Activated CD8-positive, alpha-beta memory T cell treated with anti-CD3 and anti-CD28 coated beads for 48 hours (primary cell): ENCODE measurements at regions not wholly inside any gene's neighbourhood (a gene's known extent, or its start where the extent isn't known, plus 50 kb on each side); places are given as distances from the start of the nearest gene placed in this dataset.
"Not testable (repeated sequence)": the region's sequence is repeated elsewhere in the genome, so short reads cannot be mapped to it uniquely, and the experiment has no call there.

Source experiments
- DNase-seq, 3 experiments: peaks; one replicate each; pipeline ENCODE4 v3.0.0-alpha.2; 2020; ENCODE audit warnings: low read depth in 2 of 3, low spot score in 2 of 3

DNA sequence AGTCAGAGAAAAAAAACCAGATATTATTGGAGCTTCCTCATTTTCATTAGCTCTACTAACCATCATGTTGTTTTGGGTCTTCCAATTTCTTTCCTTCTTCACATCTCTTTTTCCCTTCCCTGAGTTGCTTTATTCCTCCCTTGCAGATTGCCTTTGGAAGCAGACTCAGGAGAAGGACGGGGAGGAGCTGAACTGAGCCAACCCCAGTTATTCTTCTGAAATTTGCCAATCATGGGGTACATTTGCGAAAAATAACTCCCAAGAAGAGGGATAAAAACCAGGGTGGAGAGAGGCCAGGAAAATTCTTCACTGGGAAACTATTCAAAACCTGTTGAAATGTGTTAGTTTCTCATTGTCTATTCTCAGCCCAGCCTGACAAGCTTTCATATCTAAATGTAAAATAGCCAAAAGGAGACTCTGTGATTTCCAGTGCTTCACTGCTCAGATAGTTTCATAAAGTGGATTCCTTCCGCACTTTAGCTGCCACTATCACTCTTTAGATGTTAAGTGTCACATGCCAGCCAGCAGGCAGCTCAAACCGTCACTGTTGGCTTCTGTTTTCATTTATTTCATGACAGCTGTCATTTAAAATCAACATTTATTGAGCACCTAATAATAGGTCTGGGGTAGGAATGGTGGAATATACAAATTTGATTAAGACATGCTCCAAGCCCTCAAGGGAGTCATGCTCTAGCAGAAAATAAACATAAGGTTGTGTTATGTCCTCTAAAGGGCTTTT lies 204.5 kb downstream of the SREK1 start:
- no peak for DNase-seq

DNA sequence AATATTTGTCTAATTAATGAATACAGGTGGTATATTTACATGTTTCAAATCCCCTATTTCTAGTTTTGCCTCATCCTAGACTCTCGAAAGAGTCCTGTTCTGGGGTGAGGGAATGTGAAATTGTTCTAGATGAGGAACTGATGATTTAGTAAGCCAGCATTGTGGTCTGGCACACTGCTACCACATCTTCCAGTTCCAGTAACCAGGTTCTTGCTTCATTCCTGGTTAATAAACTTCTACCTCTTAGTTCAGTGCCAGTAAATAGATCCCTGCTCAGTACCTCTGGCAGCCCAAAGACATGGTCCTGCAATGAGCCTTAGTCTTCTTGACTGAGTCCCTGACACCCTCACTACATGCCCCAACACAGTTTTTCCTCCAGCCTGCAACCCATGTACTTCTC lies 207.7 kb downstream of the SREK1 start:
- DNase-seq, result no peak

DNA sequence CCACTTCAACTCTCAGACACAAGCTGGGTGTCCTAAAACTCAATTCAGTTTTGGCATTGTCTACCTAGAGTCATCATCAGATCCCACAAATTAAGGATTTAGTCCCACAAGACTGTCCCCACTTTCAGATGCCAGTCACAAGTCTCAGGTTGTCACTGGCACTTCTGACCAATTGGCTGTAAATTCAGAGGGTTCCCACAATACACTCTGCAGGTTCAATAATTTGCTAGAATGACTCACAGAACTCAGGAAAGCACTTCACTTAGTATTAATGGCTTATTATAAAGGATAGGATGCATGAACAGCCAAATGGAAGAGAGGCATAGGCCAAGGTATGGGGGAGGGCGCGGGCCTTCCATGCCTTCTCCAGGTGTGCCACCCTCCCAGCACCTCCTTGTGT lies 209.1 kb downstream of the SREK1 start:
- DNase-seq, result no peak

DNA sequence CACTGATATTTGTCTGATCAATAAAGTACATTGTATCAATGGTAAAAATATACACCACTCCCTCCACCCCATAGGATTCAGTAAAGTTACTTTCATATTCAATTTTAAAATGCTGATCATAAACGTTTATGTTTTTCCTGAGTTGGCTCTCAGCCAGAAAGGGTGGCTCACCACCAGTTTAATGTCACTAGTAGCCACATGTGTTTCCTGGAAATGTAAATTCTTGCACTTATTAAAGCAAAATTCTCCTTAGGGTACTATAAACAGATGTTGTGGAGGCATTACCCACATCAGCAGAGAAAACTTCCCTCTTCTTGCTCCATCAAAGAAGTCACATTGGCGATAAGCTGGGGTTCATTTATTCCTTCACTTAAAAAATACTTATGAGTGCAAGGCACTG lies 210.3 kb downstream of the SREK1 start:
- DNase-seq, result no peak

DNA sequence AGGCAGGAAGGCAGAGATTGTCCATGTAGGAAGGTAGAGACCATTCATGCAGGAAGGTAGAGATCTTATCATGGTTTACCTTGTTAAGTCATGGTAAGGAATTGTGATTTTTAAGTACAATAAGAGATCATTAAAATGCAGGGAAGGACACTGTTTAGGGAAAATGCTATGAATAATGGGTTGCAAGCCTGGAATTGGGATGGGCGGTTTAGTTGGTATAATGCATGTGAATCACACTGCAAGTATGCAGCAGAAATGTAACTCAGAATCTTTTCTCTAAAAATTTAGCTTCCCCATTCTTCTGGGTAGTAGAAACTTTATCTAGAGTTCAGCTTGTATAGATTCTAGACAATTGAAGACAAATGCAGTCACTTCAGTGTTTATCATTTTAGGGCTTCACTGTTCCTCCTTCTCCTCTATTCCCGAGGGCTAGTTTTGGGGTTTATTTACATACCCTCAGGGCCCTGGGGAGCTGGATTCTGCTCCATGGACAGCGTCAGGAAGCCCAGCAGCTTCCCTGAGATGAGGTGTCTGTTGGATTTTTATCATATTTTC lies 212.0 kb downstream of the SREK1 start:
- no peak for DNase-seq

DNA sequence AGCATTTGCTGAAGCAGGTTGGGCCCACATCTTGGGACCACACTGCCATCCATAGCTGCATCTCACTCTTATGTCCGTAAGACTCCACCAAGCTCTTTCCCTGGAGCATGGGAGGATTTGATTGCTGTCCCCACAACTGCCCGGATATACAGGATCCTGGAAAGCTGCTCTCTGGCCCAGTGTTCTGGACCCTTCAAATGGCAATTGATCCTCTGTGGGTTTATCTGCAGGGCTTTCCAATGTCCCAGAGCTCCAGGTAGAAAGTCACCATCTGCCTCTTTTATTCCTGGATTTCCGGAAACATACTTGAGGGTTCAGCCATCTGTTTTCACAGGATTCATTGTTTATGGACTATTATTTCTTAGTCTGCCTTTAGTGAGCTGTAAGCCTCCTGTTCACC lies 214.6 kb downstream of the SREK1 start:
- DNase-seq, result no peak

DNA sequence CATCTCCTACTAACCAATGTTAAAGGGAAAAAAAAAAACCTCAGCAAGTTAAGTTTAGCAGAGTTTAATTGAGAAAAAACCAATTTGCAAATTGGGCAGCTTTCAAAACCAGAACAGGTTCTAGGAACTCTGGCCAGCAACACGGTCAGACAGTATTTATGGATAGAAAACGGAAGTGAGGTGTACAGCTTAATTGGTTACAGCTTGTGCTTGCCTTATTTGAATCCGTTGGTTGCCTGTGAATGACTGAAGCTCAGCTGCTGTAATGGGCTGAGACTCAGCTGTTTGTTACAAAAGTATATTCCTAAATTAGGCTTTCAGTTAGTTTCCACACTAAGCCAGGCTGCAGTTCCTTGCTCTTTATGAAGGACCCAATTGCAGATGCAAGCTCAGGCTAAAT lies 217.0 kb downstream of the SREK1 start:
- no peak for DNase-seq

DNA sequence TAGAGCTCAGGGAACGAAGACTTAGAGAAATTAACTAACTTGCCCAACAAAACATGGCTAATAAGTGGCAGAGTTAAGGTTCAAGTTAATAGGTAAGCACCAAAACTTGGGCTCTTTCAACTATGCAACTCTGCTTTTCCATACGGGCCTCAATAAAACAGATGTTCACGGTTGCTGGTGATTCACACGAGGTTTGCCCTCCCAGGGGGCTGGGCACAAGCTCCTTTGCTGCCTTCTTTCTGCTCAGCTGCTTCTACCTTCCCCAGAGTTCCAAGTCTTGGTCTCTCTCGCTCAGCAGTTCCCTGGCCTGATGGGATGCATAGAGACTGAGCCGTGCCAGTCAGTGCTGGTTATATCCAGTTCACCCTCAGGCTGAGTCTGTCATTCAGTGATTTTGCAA lies 217.9 kb downstream of the SREK1 start:
- no peak for DNase-seq

DNA sequence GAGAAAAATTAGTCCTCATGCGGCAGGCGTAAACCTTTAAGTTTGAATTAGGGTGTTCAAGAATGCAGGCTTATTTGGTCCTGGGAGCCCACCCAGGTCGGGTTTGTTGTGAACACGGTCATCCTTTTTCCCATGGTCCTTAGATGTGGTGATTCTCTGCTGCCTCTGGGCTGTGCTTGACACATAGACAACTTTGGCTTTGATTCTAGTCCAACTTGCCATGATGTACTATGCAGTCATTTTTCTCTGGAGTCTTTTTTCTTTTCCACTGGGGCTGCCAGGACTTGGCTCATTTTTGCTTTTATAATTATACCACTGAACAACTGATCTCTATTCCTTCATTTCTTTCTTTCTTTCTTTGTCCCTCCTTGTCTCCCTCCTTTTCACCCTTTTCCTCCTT lies 218.6 kb downstream of the SREK1 start:
- DNase-seq, result no peak

DNA sequence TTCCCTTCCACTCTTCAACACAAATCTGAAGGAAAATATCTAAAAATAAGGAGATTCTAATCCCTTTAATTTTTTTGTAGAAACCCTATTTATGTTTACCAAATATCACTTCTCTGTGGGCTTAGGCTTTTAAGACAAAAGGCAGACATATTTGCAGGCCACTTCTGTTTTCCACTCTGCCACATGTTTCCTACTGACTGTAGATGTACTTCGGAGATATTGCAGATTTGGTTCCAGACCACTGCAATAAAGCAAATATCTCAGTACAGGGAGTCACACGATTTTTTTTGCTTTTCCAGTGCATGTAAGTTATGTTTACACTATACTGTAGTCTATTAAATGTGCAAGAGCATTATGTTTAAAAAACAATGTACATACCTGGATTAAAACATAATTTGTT lies 219.0 kb downstream of the SREK1 start:
- DNase-seq, result no peak

DNA sequence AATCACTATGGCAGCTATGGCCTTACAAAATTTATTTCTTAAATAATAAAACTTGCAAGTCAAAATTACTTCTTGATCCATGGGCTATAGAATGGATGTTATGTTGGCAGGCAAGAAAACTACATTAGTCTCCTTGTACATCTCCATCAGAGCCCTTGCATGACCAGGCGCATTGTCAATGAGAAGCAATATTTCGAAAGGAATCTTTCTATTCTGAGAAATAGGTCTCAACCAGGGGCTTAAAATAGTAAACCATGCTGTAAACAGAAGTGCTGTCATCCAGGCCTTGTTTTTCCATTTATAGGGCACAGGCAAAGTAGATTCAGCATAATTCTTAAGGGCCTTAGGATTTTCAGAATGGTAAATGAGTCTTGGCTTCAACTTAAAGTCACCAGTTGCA lies 220.1 kb downstream of the SREK1 start:
- no peak for DNase-seq

DNA sequence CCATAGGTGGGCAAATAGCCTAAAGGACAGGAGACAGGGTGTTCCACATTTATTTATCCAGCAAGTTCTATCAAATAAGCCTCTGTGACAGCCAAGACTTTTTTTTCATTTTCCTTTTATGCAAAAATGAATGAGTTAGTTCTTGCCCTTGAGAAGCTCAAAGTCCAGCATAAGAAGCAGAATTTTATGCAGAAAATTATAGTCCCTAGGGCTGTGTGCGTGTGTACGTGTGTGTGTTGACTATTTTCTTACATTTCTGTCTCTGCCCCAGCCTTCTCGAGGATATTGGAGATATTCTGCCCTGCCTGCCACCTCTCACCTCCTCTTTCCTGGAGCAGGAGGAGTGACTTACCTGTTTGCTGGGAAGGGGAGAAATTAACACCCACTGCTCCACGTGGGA lies 221.9 kb downstream of the SREK1 start:
- DNase-seq, result no peak

DNA sequence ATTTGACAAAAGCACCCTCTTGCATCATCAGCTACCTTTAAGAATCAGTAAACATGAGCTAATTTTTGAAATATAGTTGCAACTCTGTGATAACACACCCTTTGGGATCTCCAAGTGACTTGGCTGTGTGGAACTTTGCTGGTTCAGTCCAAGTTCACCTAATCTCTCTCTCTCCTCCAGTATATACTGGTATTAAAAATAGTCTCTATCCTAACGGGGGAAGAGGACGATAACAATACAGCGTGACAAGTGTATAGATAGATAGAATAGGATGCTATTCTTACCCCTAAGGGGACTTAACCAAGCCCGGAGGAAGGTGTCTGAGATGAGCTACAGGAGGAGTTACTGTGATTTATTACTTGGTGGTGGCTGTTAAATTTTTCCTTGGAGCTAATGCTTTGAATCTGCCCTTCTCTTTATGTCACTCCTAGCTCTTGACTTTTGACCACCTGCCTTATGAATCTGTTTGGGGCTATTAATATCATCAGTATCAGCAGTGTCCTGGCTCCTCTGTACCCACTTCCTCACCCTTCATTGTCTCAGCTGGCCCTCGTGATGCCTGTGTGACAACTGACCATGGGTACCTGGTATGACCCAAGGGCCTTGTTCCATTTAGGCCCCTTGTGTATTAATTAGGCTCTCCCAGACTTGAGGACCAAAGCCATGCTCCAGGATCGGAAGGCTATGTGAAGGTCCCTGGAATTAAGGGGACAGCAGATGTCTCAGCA lies 223.9 kb downstream of the SREK1 start:
- DNase-seq, result no peak

DNA sequence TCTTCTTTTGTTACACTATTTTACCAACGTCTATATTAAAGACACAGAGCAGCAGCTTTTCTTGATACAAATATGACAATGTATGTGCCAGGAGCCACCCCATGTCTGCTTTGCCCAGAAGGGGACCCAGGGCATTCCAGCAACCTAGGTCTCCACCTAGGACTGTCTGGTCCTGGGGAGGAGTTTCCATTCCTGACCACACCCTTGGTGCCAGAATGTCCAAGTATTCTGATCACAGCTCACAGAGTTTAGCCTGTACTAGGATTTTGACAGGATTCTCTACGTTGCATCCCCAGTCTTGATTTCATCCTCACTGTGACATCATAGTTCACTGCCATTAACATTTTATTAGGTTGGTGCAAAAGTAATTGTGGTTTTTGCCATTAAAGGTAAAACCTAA lies 224.7 kb downstream of the SREK1 start:
- no peak for DNase-seq

DNA sequence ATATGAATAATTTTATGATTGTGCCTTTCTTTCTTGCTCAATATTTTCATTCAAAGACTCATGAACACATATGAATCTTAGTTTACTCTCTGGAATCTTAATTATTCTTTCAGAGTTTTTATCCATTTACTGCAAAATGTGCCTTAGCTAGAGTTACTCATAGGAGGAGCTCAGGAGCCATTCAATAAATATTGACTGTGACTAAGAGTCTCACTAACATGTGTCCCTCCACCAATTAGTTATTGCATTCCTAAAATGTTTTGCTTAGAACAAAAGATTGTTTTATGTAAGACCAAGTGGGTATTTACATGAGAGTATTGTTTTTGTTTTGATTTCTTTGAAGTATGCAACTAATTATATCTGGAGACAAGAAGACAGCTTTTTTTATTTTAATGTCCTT lies 218.4 kb upstream of the MAST4 start:
- DNase-seq, result no peak

DNA sequence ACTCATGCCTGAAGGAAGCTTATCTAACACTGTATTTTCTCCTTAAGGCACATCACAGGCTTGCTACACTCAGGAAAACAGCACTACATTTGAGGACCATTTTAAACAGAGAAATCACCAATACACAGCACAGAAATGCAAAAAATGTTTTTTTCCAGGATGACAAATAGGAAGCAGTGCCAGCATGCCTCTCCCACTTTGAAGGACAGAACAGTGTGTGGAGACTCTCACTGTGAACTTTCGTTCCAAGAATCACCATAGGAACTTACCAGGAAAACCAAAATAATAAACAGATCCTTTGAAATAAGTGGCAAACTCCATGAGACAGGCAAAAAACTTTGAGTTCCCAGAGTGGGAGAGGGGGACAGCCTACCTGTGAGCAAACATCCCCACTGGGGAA lies 217.8 kb upstream of the MAST4 start:
- no peak for DNase-seq

DNA sequence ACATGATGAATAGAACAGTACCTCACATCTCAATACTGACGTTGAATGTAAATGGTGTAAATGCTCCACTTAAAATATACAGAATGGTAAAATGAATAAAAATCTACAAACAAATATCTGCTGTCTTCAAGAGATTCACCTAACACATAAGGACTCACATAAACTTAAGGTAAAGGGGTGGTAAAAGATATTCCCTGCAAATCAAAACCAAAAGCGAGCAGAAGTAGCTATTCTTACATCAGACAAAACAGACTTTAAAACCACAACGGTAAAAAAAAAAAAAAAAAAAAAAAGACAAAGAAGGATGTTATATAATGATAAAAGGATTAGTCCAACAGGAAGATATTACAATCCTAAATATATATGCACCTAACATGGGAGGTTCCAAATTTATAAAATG lies 214.0 kb upstream of the MAST4 start:
- DNase-seq, result no peak

DNA sequence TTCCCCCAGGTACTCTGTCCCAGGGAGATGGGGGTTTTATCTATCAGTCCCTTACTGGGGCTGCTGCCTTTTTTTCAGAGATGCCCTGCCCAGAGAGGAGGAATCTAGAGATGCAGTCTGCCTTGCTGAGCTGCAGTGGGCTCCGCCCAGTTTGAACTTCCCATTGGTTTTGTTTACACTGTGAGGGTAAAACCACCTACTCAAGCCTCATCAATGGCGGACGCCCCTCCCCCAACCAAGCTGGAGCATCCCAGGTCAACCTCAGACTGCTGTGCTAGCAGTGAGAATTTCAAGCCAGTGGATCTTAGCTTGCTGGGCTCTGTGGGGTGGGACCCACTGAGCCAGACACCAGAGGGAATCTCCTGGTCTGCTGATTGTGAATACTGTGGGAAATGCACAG lies 191.0 kb upstream of the MAST4 start:
- not testable (repeated sequence) for DNase-seq

DNA sequence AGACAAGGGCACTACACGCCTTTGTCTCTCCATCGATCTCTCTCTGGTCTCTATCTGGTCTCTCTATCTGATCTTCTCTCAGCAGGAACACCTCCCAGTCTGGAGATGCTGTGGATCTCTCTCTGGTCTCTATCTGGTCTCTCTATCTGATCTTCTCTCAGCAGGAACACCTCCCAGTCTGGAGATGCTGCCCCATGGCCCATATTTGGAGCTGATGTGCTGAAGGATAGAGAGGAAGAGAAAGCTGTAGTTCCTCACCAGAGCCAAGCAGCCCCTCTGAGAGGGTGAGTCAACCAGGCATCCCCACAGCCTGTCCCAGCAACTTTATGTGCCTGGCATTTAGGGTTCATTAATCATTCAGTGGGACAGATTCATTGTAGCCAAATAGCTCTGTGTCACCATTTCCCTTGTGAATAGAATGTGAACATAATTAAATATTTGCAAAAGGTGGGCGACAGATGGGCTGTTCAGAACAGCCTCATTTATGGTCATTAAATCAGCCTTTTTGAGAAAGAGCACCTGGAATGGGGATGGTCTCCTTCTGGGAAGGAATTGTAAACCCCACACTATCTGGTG lies 189.3 kb upstream of the MAST4 start:
- DNase-seq, result no peak

DNA sequence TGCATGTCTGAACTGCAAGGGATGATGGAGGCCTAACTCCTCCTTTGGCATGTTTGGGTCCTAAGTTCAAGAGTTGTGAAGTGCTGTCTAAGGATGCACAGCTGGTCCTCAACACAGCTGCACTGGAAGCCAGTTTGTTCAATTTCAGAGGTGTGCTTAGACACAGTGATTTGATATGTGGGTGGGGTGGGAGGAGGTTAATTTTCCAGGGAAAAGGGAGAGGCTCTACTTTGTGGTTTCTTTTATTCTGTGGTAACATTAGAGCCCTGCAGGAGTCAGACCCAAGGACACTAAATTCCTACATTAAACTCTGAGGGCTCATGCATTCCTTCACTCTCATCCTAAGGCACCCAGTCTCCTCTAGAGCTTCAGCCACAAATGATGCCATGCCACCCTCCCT lies 188.4 kb upstream of the MAST4 start:
- DNase-seq, result no peak

DNA sequence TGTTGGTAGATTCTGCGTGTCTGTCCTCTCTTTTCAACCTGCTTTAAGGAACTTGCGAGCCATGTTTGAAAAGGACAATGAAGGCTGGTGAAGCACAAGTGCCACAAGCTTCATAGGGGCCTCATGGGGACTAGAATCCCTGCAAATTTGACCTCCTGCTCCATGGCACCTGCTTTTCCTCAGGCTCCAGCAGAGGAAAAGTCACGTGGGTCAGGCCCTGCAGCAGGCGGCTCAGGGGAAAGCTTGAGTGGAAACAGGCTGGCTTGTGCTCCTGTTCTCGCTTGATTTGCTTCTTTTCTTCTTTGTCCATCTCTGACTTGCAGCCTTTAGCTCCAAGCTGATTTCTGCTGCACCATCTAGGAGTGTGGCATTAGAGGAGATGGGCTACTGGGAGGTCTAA lies 187.6 kb upstream of the MAST4 start:
- no peak for DNase-seq

DNA sequence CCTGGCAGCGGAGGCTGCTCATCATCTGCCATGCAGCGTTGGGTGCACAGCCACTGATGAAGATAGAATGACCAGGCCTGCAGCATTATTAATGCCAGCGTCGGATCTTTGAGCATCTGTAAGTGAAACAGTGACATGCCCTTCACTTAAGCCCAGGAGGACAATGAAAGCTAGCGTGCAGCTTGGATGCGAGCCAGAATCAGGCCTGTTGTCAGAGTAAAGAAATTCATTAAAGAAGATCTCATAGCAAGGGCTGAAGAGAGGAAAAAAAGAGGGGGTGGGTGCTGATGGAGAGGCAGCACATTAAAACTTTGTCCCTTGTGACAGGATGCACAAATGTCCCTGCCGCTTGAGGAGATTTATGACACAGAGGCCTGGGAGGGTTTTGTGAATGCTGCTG lies 186.1 kb upstream of the MAST4 start:
- no peak for DNase-seq
